GM18505 (cell line): ENCODE measurements at regions not wholly inside any gene's neighbourhood (a gene's known extent, or its start where the extent isn't known, plus 50 kb on each side); places are given as distances from the start of the nearest gene placed in this dataset.

Experiments
- ATAC-seq: cut with Tn5 transposase; IDR thresholded peaks from one replicate; pipeline ENCODE4 v1.9.1; 2021; ENCODE audit not compliant: unreplicated experiment
- POLR2A ChIP-seq: IDR thresholded peaks from 4 replicates; pipeline ENCODE4 v1.6.1; 2011; ENCODE audit warnings: borderline replicate concordance; ENCODE audit not compliant: insufficient read depth, insufficient read length; ENCODE audit errors: extremely low read depth

- no peak for ATAC-seq
- TF ChIP-seq POLR2A: no peak
Measured at GRCh38 chr5:63894690-63895089, 67.6 kb downstream of the HTR1A start.

GRCh38 chr5:63878788-63879187 lies 83.5 kb downstream of the HTR1A start:
- no peak for ATAC-seq
- no peak for TF ChIP-seq POLR2A

GRCh38 chr5:63877961-63878360 lies 84.3 kb downstream of the HTR1A start:
- ATAC-seq: no peak
- no peak for TF ChIP-seq POLR2A

- no peak for ATAC-seq
Measured at GRCh38 chr5:63860379-63860778, 101.9 kb downstream of the HTR1A start.

GRCh38 chr5:63854076-63854475 lies 108.2 kb downstream of the HTR1A start:
- no peak for TF ChIP-seq POLR2A
- no peak for ATAC-seq

More at GRCh38 chr5:63860379-63860778, 101.9 kb downstream of the HTR1A start:
- TF ChIP-seq POLR2A: no peak

- TF ChIP-seq POLR2A: no peak
- no peak for ATAC-seq
Measured at GRCh38 chr5:63843190-63843589, 119.1 kb downstream of the HTR1A start.

- ATAC-seq: no peak
- no peak for TF ChIP-seq POLR2A
Measured at GRCh38 chr5:63837437-63837836, 124.8 kb downstream of the HTR1A start.

GRCh38 chr5:63831381-63831780 lies 130.9 kb downstream of the HTR1A start:
- ATAC-seq: no peak
- no peak for TF ChIP-seq POLR2A

GRCh38 chr5:63825984-63826383 lies 136.3 kb downstream of the HTR1A start:
- TF ChIP-seq POLR2A: no peak
- ATAC-seq: no peak

- ATAC-seq: no peak
- no peak for TF ChIP-seq POLR2A
Measured at GRCh38 chr5:63823583-63823982, 138.7 kb downstream of the HTR1A start.

GRCh38 chr5:63822614-63823013 lies 139.6 kb downstream of the HTR1A start:
- TF ChIP-seq POLR2A: no peak
- no peak for ATAC-seq

GRCh38 chr5:63820577-63820976 lies 141.7 kb downstream of the HTR1A start:
- no peak for ATAC-seq
- no peak for TF ChIP-seq POLR2A

- no peak for TF ChIP-seq POLR2A
- ATAC-seq: no peak
Measured at GRCh38 chr5:63812693-63813092, 149.6 kb downstream of the HTR1A start.

GRCh38 chr5:63811961-63812360 lies 150.3 kb downstream of the HTR1A start:
- ATAC-seq: no peak
- no peak for TF ChIP-seq POLR2A

- no peak for TF ChIP-seq POLR2A
- ATAC-seq: no peak
Measured at GRCh38 chr5:63811286-63811685, 151.0 kb downstream of the HTR1A start.
